ENCODE measurements at regions not wholly inside any gene's neighbourhood (a gene's known extent, or its start where the extent isn't known, plus 50 kb on each side); places are given as distances from the start of the nearest gene placed in this dataset.

DNA sequence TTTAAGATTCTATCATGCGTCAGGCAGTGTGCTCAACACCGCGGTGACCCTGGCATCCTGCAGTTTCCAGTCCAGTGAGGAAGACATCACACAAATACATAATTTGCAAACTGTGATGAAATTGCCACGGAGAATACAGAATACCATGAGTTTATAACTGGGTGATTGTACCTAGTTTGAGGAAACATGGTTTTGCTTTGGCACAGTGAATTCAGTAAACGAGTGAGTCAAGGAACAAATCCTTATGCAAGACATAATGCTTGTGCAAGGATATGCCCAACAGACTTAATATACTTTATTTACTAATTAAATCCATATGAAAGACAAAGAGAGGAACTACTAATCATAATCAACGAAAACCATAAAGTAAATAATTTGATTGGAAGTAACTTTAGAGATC is 311.8 kb upstream of the TMTC1 start:
- H3K27me3 ChIP-seq: no peaks in the 10 kb centered on the region
- TF ChIP-seq POLR2A (IDR thresholded peaks at IDR 0.05) (no peak), POLR2AphosphoS5 (IDR thresholded peaks at IDR 0.05) (no peak), EP300 (IDR thresholded peaks at IDR 0.05) (no peak), CTCF (IDR thresholded peaks at IDR 0.05) (no peak)
- no peaks in the 10 kb centered on the region for H3K9me3 ChIP-seq
- DNase-seq (ENCODE audit: low spot score in 2 of 2): no peak
- H3K27ac ChIP-seq: no peak overlapping the region
- H3K4me1 ChIP-seq: no peaks in the 10 kb centered on the region
- H3K4me3 ChIP-seq: no peak overlapping the region
- WGBS: 84% methylated on average over 6 of the region's 6 CpGs
- no peaks in the 10 kb centered on the region for H3K36me3 ChIP-seq

GRCh38 chr12:30092983-30093617 is 309.4 kb upstream of the TMTC1 start:
- H3K4me3 ChIP-seq: no peak overlapping the region
- H3K4me1 ChIP-seq: no peaks in the 10 kb centered on the region
- 46% methylated on average over 4 of the region's 4 CpGs for WGBS
- DNase-seq (ENCODE audit: low spot score in 2 of 2): no peak
- TF ChIP-seq POLR2A (IDR thresholded peaks at IDR 0.05): no peak
- TF ChIP-seq EP300 (IDR thresholded peaks at IDR 0.05): no peak
- no peak for TF ChIP-seq POLR2AphosphoS5 (IDR thresholded peaks at IDR 0.05)
- no peak for TF ChIP-seq CTCF (IDR thresholded peaks at IDR 0.05)
- no peaks in the 10 kb centered on the region for H3K9me3 ChIP-seq
- H3K27ac ChIP-seq: no peak overlapping the region
- no peaks in the 10 kb centered on the region for H3K27me3 ChIP-seq
- H3K36me3 ChIP-seq: no peaks in the 10 kb centered on the region

GRCh38 chr12:30090258-30090657 is 306.5 kb upstream of the TMTC1 start:
- no peaks in the 10 kb centered on the region for H3K27me3 ChIP-seq
- WGBS: 88% methylated on average over 2 of the region's 2 CpGs
- no peak for TF ChIP-seq POLR2A (IDR thresholded peaks at IDR 0.05)
- no peak for TF ChIP-seq EP300 (IDR thresholded peaks at IDR 0.05)
- TF ChIP-seq CTCF (IDR thresholded peaks at IDR 0.05): no peak
- TF ChIP-seq POLR2AphosphoS5 (IDR thresholded peaks at IDR 0.05): no peak
- H3K4me1 ChIP-seq: no peaks in the 10 kb centered on the region
- H3K9me3 ChIP-seq: no peaks in the 10 kb centered on the region
- DNase-seq (ENCODE audit: low spot score in 2 of 2): no peak
- H3K27ac ChIP-seq: no peak overlapping the region
- H3K4me3 ChIP-seq: no peak overlapping the region
- no peaks in the 10 kb centered on the region for H3K36me3 ChIP-seq

DNA sequence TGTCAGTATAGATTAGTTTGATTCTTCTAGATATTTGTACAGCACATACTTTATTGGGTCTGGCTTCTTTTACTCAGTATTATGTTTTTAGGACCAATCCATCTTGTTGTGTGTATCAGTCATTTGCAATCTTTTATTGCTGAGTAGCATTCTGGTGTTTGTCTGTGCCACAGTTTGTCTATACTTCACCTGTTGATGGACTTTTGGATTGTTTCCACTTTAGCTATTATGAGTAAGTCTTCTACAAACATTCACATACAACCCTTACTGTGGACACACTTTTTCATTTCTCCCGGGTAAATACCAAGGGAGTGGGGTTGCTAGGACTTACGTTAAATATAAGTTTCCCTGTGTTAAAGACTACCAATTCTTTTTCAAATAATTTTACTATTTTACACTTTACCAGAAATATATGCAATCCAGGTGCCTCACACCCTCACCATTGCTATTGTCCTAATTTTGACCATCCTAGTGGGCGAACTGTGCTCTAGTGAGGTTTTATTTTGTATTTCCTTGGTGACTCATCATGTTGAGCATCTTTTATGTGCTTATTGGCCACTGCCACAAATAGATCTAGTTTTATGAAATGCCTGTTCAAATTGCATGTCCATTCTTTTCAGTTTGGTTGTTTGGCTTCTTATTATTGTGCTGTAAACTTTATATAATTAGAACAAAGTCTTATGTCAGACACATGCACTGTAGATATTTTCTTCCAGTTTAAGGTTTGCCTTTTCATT is 304.7 kb upstream of the TMTC1 start:
- H3K4me3 ChIP-seq: no peak overlapping the region
- DNase-seq (ENCODE audit: low spot score in 2 of 2): no peak
- no peaks in the 10 kb centered on the region for H3K4me1 ChIP-seq
- 72% methylated on average over 3 of the region's 3 CpGs for WGBS
- H3K27me3 ChIP-seq: no peaks in the 10 kb centered on the region
- no peaks in the 10 kb centered on the region for H3K9me3 ChIP-seq
- H3K36me3 ChIP-seq: no peaks in the 10 kb centered on the region
- H3K27ac ChIP-seq: no peak overlapping the region
- TF ChIP-seq EP300 (IDR thresholded peaks at IDR 0.05) (no peak), CTCF (IDR thresholded peaks at IDR 0.05) (no peak), POLR2AphosphoS5 (IDR thresholded peaks at IDR 0.05) (no peak), POLR2A (IDR thresholded peaks at IDR 0.05) (no peak)

DNA sequence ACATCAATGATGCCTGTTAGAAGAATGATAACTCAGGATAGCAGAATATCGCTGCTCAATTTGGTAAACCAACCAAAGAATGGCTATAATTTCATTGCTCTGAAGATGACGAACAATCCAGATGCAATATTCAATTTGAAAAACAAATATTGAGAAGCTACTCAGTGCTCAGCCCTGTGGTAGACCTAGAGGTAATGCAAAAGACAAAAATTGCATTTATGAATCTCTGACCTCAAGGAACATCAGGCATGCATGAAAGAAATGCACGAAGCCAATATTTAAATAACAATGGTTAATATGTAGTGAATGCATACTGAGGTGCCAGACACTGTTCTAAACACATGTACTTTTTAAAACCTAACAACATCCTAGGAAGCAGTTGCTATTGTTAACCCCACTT is 298.6 kb upstream of the TMTC1 start:
- TF ChIP-seq POLR2AphosphoS5 (IDR thresholded peaks at IDR 0.05): no peak
- no peak for TF ChIP-seq CTCF (IDR thresholded peaks at IDR 0.05)
- TF ChIP-seq POLR2A (IDR thresholded peaks at IDR 0.05): no peak
- no peak for TF ChIP-seq EP300 (IDR thresholded peaks at IDR 0.05)
- no peaks in the 10 kb centered on the region for H3K27me3 ChIP-seq
- no peaks in the 10 kb centered on the region for H3K9me3 ChIP-seq
- no peak for DNase-seq (ENCODE audit: low spot score in 2 of 2)
- H3K27ac ChIP-seq: no peak overlapping the region
- no peaks in the 10 kb centered on the region for H3K4me1 ChIP-seq
- H3K36me3 ChIP-seq: no peaks in the 10 kb centered on the region
- H3K4me3 ChIP-seq: no peak overlapping the region
- WGBS: 48% methylated on average over 3 of the region's 3 CpGs

Data from suprapubic skin (tissue), 4 donors.